Kidney glomerular epithelial cell (primary cell): ENCODE measurements at regions not wholly inside any gene's neighbourhood (a gene's known extent, or its start where the extent isn't known, plus 50 kb on each side); places are given as distances from the start of the nearest gene placed in this dataset.
"Not testable (repeated sequence)": the region's sequence is repeated elsewhere in the genome, so short reads cannot be mapped to it uniquely, and the experiment has no call there.

ENCODE experiments used
- DNase-seq: peaks from one replicate; lab custom pipeline; 2025; lab: John Stamatoyannopoulos, UW

GRCh38 chr6:137969874-137970273, 102.8 kb downstream of the TNFAIP3 start:
- DNase-seq = no peak

- no peak for DNase-seq
These were observed 103.3 kb downstream of the TNFAIP3 start for GRCh38 chr6:137970368-137970767.

GRCh38 chr6:137973201-137973600, 106.1 kb downstream of the TNFAIP3 start:
- no peak for DNase-seq

- DNase-seq = peak; percentile 47
These were observed 108.3 kb downstream of the TNFAIP3 start for GRCh38 chr6:137975188-137975940.

GRCh38 chr6:137976430-137976829, 109.4 kb downstream of the TNFAIP3 start:
- no peak for DNase-seq

- no peak for DNase-seq
These were observed 110.1 kb downstream of the TNFAIP3 start for GRCh38 chr6:137977206-137977605.

- no peak for DNase-seq
These were observed 110.8 kb downstream of the TNFAIP3 start for GRCh38 chr6:137977814-137978213.

GRCh38 chr6:137978252-137978896, 111.3 kb downstream of the TNFAIP3 start:
- DNase-seq = no peak

GRCh38 chr6:137979263-137979662, 112.2 kb downstream of the TNFAIP3 start:
- not testable (repeated sequence) for DNase-seq

- no peak for DNase-seq
These were observed 113.7 kb downstream of the TNFAIP3 start for GRCh38 chr6:137980777-137981176.

GRCh38 chr6:137981758-137982157, 114.7 kb downstream of the TNFAIP3 start:
- DNase-seq = no peak

GRCh38 chr6:137982418-137983189, 115.5 kb downstream of the TNFAIP3 start:
- no peak for DNase-seq

GRCh38 chr6:137983269-137983668, 116.2 kb downstream of the TNFAIP3 start:
- no peak for DNase-seq

GRCh38 chr6:137989664-137990063, 117.6 kb downstream of the PERP start:
- no peak for DNase-seq

- no peak for DNase-seq
These were observed 111.8 kb downstream of the PERP start for GRCh38 chr6:137995371-137995770.

- no peak for DNase-seq
These were observed 108.7 kb downstream of the PERP start for GRCh38 chr6:137998461-137999019.

- DNase-seq = no peak
These were observed 107.4 kb downstream of the PERP start for GRCh38 chr6:137999815-138000214.

GRCh38 chr6:138000941-138001340, 106.3 kb downstream of the PERP start:
- no peak for DNase-seq

- DNase-seq = peak; percentile 65
These were observed 105.4 kb downstream of the PERP start for GRCh38 chr6:138001750-138002349.

GRCh38 chr6:138004430-138005287, 102.6 kb downstream of the PERP start:
- DNase-seq = peak; percentile 13

- DNase-seq = no peak
These were observed 101.4 kb downstream of the PERP start for GRCh38 chr6:138005846-138006245.
